Suprapubic skin (tissue), 4 donors: ENCODE measurements at regions not wholly inside any gene's neighbourhood (a gene's known extent, or its start where the extent isn't known, plus 50 kb on each side); places are given as distances from the start of the nearest gene placed in this dataset.

Experiments
- DNase-seq, 2 donors: peaks; one replicate each; pipeline ENCODE4 v3.0.0-alpha.2; 2019; ENCODE audit warnings: low spot score in 2 of 2
- H3K27ac ChIP-seq: fragments of 200-600 bp; sonication (generic); one replicate; pipeline ENCODE4 v1.5.1; 2019
- H3K27me3 ChIP-seq: fragments of 200-600 bp; sonication (generic); one replicate; pipeline ENCODE4 v1.5.1; 2019
- H3K36me3 ChIP-seq: fragments of 200-600 bp; sonication (generic); one replicate; pipeline ENCODE4 v1.5.1; 2019
- H3K4me1 ChIP-seq: fragments of 200-600 bp; sonication (generic); one replicate; pipeline ENCODE4 v1.5.1; 2019
- H3K4me3 ChIP-seq: fragments of 200-600 bp; sonication (generic); one replicate; pipeline ENCODE4 v1.5.1; 2019; ENCODE audit warnings: mild to moderate bottlenecking
- H3K9me3 ChIP-seq: fragments of 200-600 bp; sonication (generic); one replicate; pipeline ENCODE4 v1.5.1; 2019
- CTCF ChIP-seq, 2 donors: fragments of 200-600 bp in 1 of 2; fragments of 450-650 bp in 1 of 2; sonication (generic) in 1 of 2; IDR thresholded peaks; one replicate each; pipeline ENCODE4 v1.5.1; 2016 to 2019; ENCODE audit warnings: antibody characterized with exemption in 2 of 2, mild to moderate bottlenecking in 1 of 2, moderate library complexity in 1 of 2
- EP300 ChIP-seq: sonication (generic); formaldehyde crosslinking; IDR thresholded peaks from one replicate; pipeline ENCODE4 v1.6.1; 2017; ENCODE audit warnings: antibody characterized with exemption
- POLR2A ChIP-seq, 2 donors: fragments of 450-650 bp; IDR thresholded peaks; one replicate each; pipeline ENCODE4 v1.6.1; 2017; ENCODE audit warnings: antibody characterized with exemption in 2 of 2, mild to moderate bottlenecking in 2 of 2, moderate library complexity in 2 of 2
- POLR2AphosphoS5 ChIP-seq, 3 donors: sonication (generic); formaldehyde crosslinking; IDR thresholded peaks; one replicate each; pipeline ENCODE4 v1.6.1; 2017; ENCODE audit warnings: antibody characterized with exemption in 3 of 3
- WGBS: methylation state at CpG from one replicate; pipeline ENCODE4 v1.1.5; 2018; 5-methylcytosine and 5-hydroxymethylcytosine counted together

GRCh38 chr2:8553643-8554042 lies 128.2 kb upstream of the ID2 start:
- Histone ChIP-seq H3K27me3 (no peaks in the 10 kb centered on the region), H3K4me1 (no peaks in the 10 kb centered on the region), H3K9me3 (peaks cover 3% of the 10 kb centered on the region), H3K36me3 (no peaks in the 10 kb centered on the region), H3K4me3 (no peak overlapping the region), H3K27ac (no peak overlapping the region)
- 89% methylated on average over 4 of the region's 4 CpGs for WGBS
- TF ChIP-seq EP300 (no peak), POLR2AphosphoS5 (IDR thresholded peaks at IDR 0.05) (no peak), POLR2A (IDR thresholded peaks at IDR 0.05) (no peak), CTCF (IDR thresholded peaks at IDR 0.05) (no peak)
- no peak for DNase-seq

DNA sequence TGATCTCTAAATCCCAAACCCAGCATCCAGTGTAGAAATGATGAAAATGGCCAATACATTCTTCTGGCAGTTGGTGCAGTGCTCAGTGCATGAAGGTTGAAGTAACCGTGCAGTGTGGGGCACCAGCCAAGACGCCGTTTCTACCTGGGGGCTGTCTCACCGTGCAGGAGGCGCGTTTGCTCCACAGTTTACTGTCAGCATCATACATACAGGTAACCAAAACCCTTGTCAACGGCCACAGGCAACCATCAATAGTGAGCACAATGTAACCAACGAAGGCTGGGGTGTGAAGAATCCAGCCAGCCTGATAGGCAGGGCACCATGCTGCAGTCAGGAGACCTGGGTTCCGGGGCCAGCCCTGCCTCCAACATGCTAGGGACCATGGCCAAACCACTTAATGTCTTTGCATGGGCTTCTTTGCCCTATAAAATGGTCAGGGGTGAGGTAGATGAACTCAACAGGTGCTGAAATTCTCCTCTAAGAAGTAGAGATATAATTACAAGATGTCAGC lies 127.5 kb upstream of the ID2 start:
- Histone ChIP-seq H3K27me3 (no peaks in the 10 kb centered on the region), H3K27ac (no peak overlapping the region), H3K4me1 (no peaks in the 10 kb centered on the region), H3K9me3 (peaks cover 5% of the 10 kb centered on the region), H3K36me3 (no peaks in the 10 kb centered on the region), H3K4me3 (no peak overlapping the region)
- peak in 1 of 2 donors; percentile 62 for DNase-seq
- 98% methylated on average over 9 of the region's 9 CpGs for WGBS
- TF ChIP-seq POLR2A (IDR thresholded peaks at IDR 0.05) (no peak), EP300 (no peak), CTCF (IDR thresholded peaks at IDR 0.05) (no peak), POLR2AphosphoS5 (IDR thresholded peaks at IDR 0.05) (no peak)

DNA sequence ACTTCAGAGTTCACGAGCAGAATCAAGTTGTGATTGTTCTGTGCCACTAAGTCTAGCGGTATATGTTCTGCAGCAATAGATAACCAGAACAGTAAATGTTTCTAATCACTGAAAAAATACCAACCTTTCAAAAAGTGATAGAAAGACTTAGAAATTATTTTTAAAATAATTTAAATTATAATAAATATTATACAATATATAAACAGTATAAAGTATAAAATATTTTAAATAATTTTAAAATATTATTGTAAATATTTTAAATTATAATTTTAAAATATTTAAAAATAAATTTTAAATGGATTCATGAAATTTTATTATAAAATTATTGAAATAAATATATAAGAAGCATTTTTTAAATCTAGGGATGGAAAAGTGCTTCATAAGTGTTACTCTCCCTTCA lies 126.3 kb upstream of the ID2 start:
- DNase-seq = no peak
- H3K9me3 ChIP-seq = peaks cover 5% of the 10 kb centered on the region
- no peaks in the 10 kb centered on the region for H3K4me1 ChIP-seq
- WGBS = 98% methylated on average over 2 of the region's 2 CpGs
- H3K27me3 ChIP-seq = no peaks in the 10 kb centered on the region
- TF ChIP-seq POLR2AphosphoS5 (IDR thresholded peaks at IDR 0.05) = no peak
- no peak for TF ChIP-seq CTCF (IDR thresholded peaks at IDR 0.05)
- H3K27ac ChIP-seq = no peak overlapping the region
- H3K36me3 ChIP-seq = no peaks in the 10 kb centered on the region
- H3K4me3 ChIP-seq = no peak overlapping the region

GRCh38 chr2:8558096-8558495 lies 123.8 kb upstream of the ID2 start:
- Histone ChIP-seq H3K36me3 (no peaks in the 10 kb centered on the region), H3K4me3 (no peak overlapping the region), H3K4me1 (no peaks in the 10 kb centered on the region), H3K27me3 (no peaks in the 10 kb centered on the region), H3K9me3 (peaks cover 5% of the 10 kb centered on the region), H3K27ac (no peak overlapping the region)
- WGBS = 100% methylated on average over 3 of the region's 3 CpGs
- no peak for TF ChIP-seq POLR2AphosphoS5 (IDR thresholded peaks at IDR 0.05)
- TF ChIP-seq CTCF (IDR thresholded peaks at IDR 0.05) = no peak
- no peak for TF ChIP-seq POLR2A (IDR thresholded peaks at IDR 0.05)
- no peak for TF ChIP-seq EP300
- peak; percentile 17 to 21 for DNase-seq

DNA sequence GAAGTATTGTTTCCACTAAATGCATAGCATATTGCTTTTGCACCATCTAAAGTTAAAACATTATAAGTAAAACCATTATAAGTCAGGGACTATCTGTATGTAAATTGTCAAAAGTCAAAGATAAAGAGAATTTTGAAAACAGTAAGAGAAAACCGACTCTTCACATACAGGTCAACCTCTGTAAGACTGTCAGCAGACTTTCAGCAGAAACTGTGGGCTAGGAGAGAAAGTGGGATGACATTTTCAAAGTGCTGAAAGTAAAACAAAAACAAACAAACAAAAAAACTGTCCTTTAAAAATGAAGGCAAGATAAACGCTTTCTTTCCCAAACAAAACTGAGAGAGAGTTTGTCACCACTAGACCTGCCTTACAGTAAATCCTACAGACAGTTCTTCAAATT lies 122.9 kb upstream of the ID2 start:
- H3K27ac ChIP-seq = no peak overlapping the region
- 92% methylated on average over 2 of the region's 2 CpGs for WGBS
- H3K36me3 ChIP-seq = no peaks in the 10 kb centered on the region

More for the DNA sequence above, 122.9 kb upstream of the ID2 start:
- H3K27me3 ChIP-seq = no peaks in the 10 kb centered on the region
- TF ChIP-seq CTCF (IDR thresholded peaks at IDR 0.05) (no peak), POLR2AphosphoS5 (IDR thresholded peaks at IDR 0.05) (no peak), POLR2A (IDR thresholded peaks at IDR 0.05) (no peak), EP300 (no peak)
- no peaks in the 10 kb centered on the region for H3K4me1 ChIP-seq
- DNase-seq = no peak
- H3K9me3 ChIP-seq = peaks cover 5% of the 10 kb centered on the region
- no peak overlapping the region for H3K4me3 ChIP-seq
